ENCODE measurements at regions not wholly inside any gene's neighbourhood (a gene's known extent, or its start where the extent isn't known, plus 50 kb on each side); places are given as distances from the start of the nearest gene placed in this dataset.
"Not testable (repeated sequence)": the region's sequence is repeated elsewhere in the genome, so short reads cannot be mapped to it uniquely, and the experiment has no call there.

GRCh38 chr17:22203208-22203715 is 510.9 kb downstream of the KCNJ18 start:
- no peak for DNase-seq (ENCODE audit: low read depth)
- TF ChIP-seq CTCF (conservative IDR thresholded peaks at IDR 0.05; ENCODE audit: low read depth, low read length) = no peak
- no peak overlapping the region for H3K4me3 ChIP-seq (ENCODE audit: low read length)

- DNase-seq (ENCODE audit: low read depth); H3K4me3 ChIP-seq (ENCODE audit: low read length): not testable (repeated sequence)
These were observed 511.8 kb downstream of the KCNJ18 start for GRCh38 chr17:22204076-22204475.

GRCh38 chr17:22210212-22210611 is 517.9 kb downstream of the KCNJ18 start:
- not testable (repeated sequence) for H3K4me3 ChIP-seq (ENCODE audit: low read length); DNase-seq (ENCODE audit: low read depth)

- not testable (repeated sequence) for DNase-seq (ENCODE audit: low read depth); H3K4me3 ChIP-seq (ENCODE audit: low read length)
These were observed 520.8 kb downstream of the KCNJ18 start for GRCh38 chr17:22213169-22213568.

GRCh38 chr17:22217135-22217534 is 524.8 kb downstream of the KCNJ18 start:
- no peak for DNase-seq (ENCODE audit: low read depth)
- no peak for TF ChIP-seq CTCF (conservative IDR thresholded peaks at IDR 0.05; ENCODE audit: low read depth, low read length)
- H3K4me3 ChIP-seq (ENCODE audit: low read length) = no peak overlapping the region

GRCh38 chr17:22221344-22221743 is 529.0 kb downstream of the KCNJ18 start:
- no peak for TF ChIP-seq CTCF (conservative IDR thresholded peaks at IDR 0.05; ENCODE audit: low read depth, low read length)
- DNase-seq (ENCODE audit: low read depth) = no peak
- H3K4me3 ChIP-seq (ENCODE audit: low read length) = no peak overlapping the region

- not testable (repeated sequence) for H3K4me3 ChIP-seq (ENCODE audit: low read length); DNase-seq (ENCODE audit: low read depth)
These were observed 534.2 kb downstream of the KCNJ18 start for GRCh38 chr17:22226477-22226876.

- H3K4me3 ChIP-seq (ENCODE audit: low read length); DNase-seq (ENCODE audit: low read depth): not testable (repeated sequence)
These were observed 534.6 kb downstream of the KCNJ18 start for GRCh38 chr17:22226932-22227331.

GRCh38 chr17:22227699-22228553 is 535.6 kb downstream of the KCNJ18 start:
- H3K4me3 ChIP-seq (ENCODE audit: low read length); DNase-seq (ENCODE audit: low read depth): not testable (repeated sequence)

- not testable (repeated sequence) for DNase-seq (ENCODE audit: low read depth); H3K4me3 ChIP-seq (ENCODE audit: low read length)
These were observed 537.5 kb downstream of the KCNJ18 start for GRCh38 chr17:22229821-22230220.

- no peak for TF ChIP-seq CTCF (conservative IDR thresholded peaks at IDR 0.05; ENCODE audit: low read depth, low read length)
- no peak for DNase-seq (ENCODE audit: low read depth)
- H3K4me3 ChIP-seq (ENCODE audit: low read length) = no peak overlapping the region
These were observed 541.1 kb downstream of the KCNJ18 start for GRCh38 chr17:22233382-22233781.

All from retinal pigment epithelial cell (primary cell).